ENCODE measurements at regions not wholly inside any gene's neighbourhood (a gene's known extent, or its start where the extent isn't known, plus 50 kb on each side); places are given as distances from the start of the nearest gene placed in this dataset.
A peak's percentile ranks its signal among the peaks of the same experiment; 100 is the strongest.

GRCh38 chr20:50267041-50267865 lies 76.6 kb downstream of the CEBPB start:
- Mint-ChIP-seq H3K36me3 (ENCODE audit: low read depth) (no peaks in the 10 kb centered on the region), H3K27ac (no peak overlapping the region), H3K27me3 (peaks cover 16% of the 10 kb centered on the region), H3K9me3 (no peaks in the 10 kb centered on the region), H3K4me1 (ENCODE audit: low read depth) (peaks cover 2% of the 10 kb centered on the region), H3K4me3 (no peak overlapping the region)
- DNase-seq (no peak), ATAC-seq (no peak)
- CTCF ChIA-PET, result interaction anchor here (0.6 kb wide), 1 partner anchor 465 kb away, joined by 3 read pairs; no protein-coding TSS in a partner anchor
- POLR2A ChIA-PET, result no interaction called here
- no peak for TF ChIP-seq CTCF (IDR thresholded peaks at IDR 0.05)
- intact Hi-C loops (cut with micrococcal nuclease), result no loop called here

- DNase-seq (no peak), ATAC-seq (no peak)
- POLR2A ChIA-PET, result no interaction called here
- Mint-ChIP-seq H3K36me3 (ENCODE audit: low read depth) (no peaks in the 10 kb centered on the region), H3K4me1 (ENCODE audit: low read depth) (peaks cover 2% of the 10 kb centered on the region), H3K9me3 (no peaks in the 10 kb centered on the region), H3K27ac (no peak overlapping the region), H3K4me3 (no peak overlapping the region), H3K27me3 (peaks cover 18% of the 10 kb centered on the region)
- intact Hi-C loops (cut with micrococcal nuclease), result no loop called here
- CTCF ChIA-PET, result no interaction called here
- TF ChIP-seq CTCF (IDR thresholded peaks at IDR 0.05), result no peak
These were observed 77.2 kb downstream of the CEBPB start for GRCh38 chr20:50267866-50268219.

GRCh38 chr20:50269091-50270033 lies 78.7 kb downstream of the CEBPB start:
- intact Hi-C loops (cut with micrococcal nuclease), result no loop called here
- no peak overlapping the region for H3K27ac Mint-ChIP-seq
- H3K9me3 Mint-ChIP-seq, result no peaks in the 10 kb centered on the region
- H3K4me1 Mint-ChIP-seq (ENCODE audit: low read depth), result peaks cover 2% of the 10 kb centered on the region
- ChIA-PET POLR2A (no interaction called here), CTCF (interaction anchor here (0.6 kb wide), 1 partner anchor 204 kb away, joined by 3 read pairs; no protein-coding TSS in a partner anchor)
- peaks cover 18% of the 10 kb centered on the region for H3K27me3 Mint-ChIP-seq
- no peak for TF ChIP-seq CTCF (IDR thresholded peaks at IDR 0.05)
- no peak for DNase-seq
- ATAC-seq, result no peak
- no peak overlapping the region for H3K4me3 Mint-ChIP-seq
- H3K36me3 Mint-ChIP-seq (ENCODE audit: low read depth), result no peaks in the 10 kb centered on the region

GRCh38 chr20:50270034-50270395 lies 79.4 kb downstream of the CEBPB start:
- intact Hi-C loops (cut with micrococcal nuclease), result no loop called here
- no peak for TF ChIP-seq CTCF (IDR thresholded peaks at IDR 0.05)
- Mint-ChIP-seq H3K27ac (no peak overlapping the region), H3K27me3 (peaks cover 18% of the 10 kb centered on the region), H3K36me3 (ENCODE audit: low read depth) (no peaks in the 10 kb centered on the region), H3K4me3 (no peak overlapping the region), H3K9me3 (no peaks in the 10 kb centered on the region), H3K4me1 (ENCODE audit: low read depth) (peaks cover 2% of the 10 kb centered on the region)
- DNase-seq (no peak), ATAC-seq (no peak)
- POLR2A ChIA-PET, result no interaction called here
- CTCF ChIA-PET, result no interaction called here

GRCh38 chr20:50270569-50270968 lies 79.9 kb downstream of the CEBPB start:
- TF ChIP-seq CTCF (IDR thresholded peaks at IDR 0.05), result no peak
- Mint-ChIP-seq H3K27ac (no peak overlapping the region), H3K27me3 (peaks cover 18% of the 10 kb centered on the region), H3K4me1 (ENCODE audit: low read depth) (peaks cover 2% of the 10 kb centered on the region), H3K36me3 (ENCODE audit: low read depth) (no peaks in the 10 kb centered on the region), H3K4me3 (no peak overlapping the region), H3K9me3 (no peaks in the 10 kb centered on the region)
- ChIA-PET CTCF (no interaction called here), POLR2A (no interaction called here)
- DNase-seq (peak; percentile 28), ATAC-seq (peak; percentile 17)
- intact Hi-C loops (cut with micrococcal nuclease), result no loop called here
